Stomach (tissue), 4 donors: ENCODE measurements at regions not wholly inside any gene's neighbourhood (a gene's known extent, or its start where the extent isn't known, plus 50 kb on each side); places are given as distances from the start of the nearest gene placed in this dataset.

Source experiments
- CTCF ChIP-seq, 7 experiments: fragments of 450-650 bp in 4 of 7; fragments of 200-600 bp in 3 of 7; sonication (generic) in 3 of 7; IDR thresholded peaks; one replicate each; pipeline ENCODE4 v1.5.1; 2016 to 2019; ENCODE audit warnings: antibody characterized with exemption in 7 of 7, control low read depth in 2 of 7, mild to moderate bottlenecking in 1 of 7
- POLR2A ChIP-seq, 4 donors: fragments of 450-650 bp; IDR thresholded peaks; one replicate each; pipeline ENCODE4 v1.6.1; 2016; ENCODE audit warnings: antibody characterized with exemption in 4 of 4, control low read depth in 2 of 4, mild to moderate bottlenecking in 1 of 4, moderate library complexity in 1 of 4
- POLR2AphosphoS5 ChIP-seq, 3 donors: sonication (generic); formaldehyde crosslinking; IDR thresholded peaks; one replicate each; pipeline ENCODE4 v1.6.1; 2016; ENCODE audit warnings: antibody characterized with exemption in 3 of 3

- TF ChIP-seq CTCF (IDR thresholded peaks at IDR 0.05), result no peak
- no peak for TF ChIP-seq POLR2A (IDR thresholded peaks at IDR 0.05)
- no peak for TF ChIP-seq POLR2AphosphoS5 (IDR thresholded peaks at IDR 0.05)
Observed at GRCh38 chr2:15043336-15044058, 411.0 kb downstream of the LRATD1 start.
